Activated CD4-positive, alpha-beta T cell treated with anti-CD3 and anti-CD28 coated beads, Interleukin-2, amount 10 ng/mL, durations not matched to agents 7 days and 5 days (primary cell): ENCODE measurements at regions not wholly inside any gene's neighbourhood (a gene's known extent, or its start where the extent isn't known, plus 50 kb on each side); places are given as distances from the start of the nearest gene placed in this dataset.

Experiments
- CTCF ChIA-PET: fragments of 350-600 bp; sonication (Branson Sonifier 250); formaldehyde crosslinking; loops from one replicate; lab custom pipeline; 2021; ENCODE audit warnings: antibody characterized with exemption; lab: Charles Lee
- POLR2A ChIA-PET: fragments of 350-600 bp; sonication (Branson Sonifier 250); formaldehyde crosslinking; loops from one replicate; lab custom pipeline; 2021; ENCODE audit warnings: antibody characterized with exemption; lab: Charles Lee
- DNase-seq: peaks from one replicate; pipeline ENCODE4 v3.0.0-alpha.2; 2020
- H3K27ac Mint-ChIP-seq: one replicate; pipeline ENCODE4 v1.8.0; 2021; ENCODE audit warnings: mild to moderate bottlenecking, moderate library complexity, mixed read lengths
- H3K27me3 Mint-ChIP-seq: one replicate; pipeline ENCODE4 v1.8.0; 2021; ENCODE audit warnings: mixed read lengths
- H3K36me3 Mint-ChIP-seq: one replicate; pipeline ENCODE4 v1.8.0; 2021; ENCODE audit warnings: low read depth, mixed read lengths
- H3K4me1 Mint-ChIP-seq: one replicate; pipeline ENCODE4 v1.8.0; 2021; ENCODE audit warnings: mixed read lengths
- H3K4me3 Mint-ChIP-seq: one replicate; pipeline ENCODE4 v1.8.0; 2021; ENCODE audit warnings: mild to moderate bottlenecking, moderate library complexity, mixed read lengths
- H3K9me3 Mint-ChIP-seq: one replicate; pipeline ENCODE4 v1.8.0; 2021; ENCODE audit warnings: mixed read lengths

DNA sequence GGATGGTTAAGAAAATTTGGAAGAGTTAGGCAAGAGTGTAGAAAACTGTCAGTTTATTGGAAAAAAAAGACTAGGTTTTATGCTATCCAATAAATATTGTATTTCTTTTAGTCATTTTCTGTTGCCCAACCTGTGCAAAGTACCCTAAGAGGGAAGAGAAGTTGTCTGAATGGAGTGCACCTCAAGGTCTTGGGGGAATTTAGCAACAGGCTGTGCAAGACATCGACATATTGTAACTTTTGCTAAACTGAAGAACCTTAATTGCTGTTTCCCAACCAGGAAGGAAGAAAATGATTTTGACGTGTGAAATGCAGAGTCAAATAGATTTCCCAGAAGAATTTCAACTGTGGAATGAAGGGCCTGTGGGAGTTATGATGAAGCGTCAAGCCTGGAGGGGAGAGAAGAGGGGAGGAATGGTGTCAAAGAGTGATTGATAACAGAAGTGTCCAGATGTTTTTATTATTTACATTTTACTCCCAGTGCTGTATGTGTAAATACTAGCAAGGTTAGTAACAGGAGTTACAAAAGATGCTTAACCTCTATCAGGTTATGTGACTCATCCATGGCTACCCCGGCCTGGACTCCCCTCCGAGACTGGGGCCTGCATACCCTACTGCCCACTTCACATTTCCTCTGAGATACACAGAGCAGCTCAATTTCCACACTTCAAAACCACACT is 246.8 kb downstream of the MYLK4 start:
- no peak overlapping the region for H3K4me3 Mint-ChIP-seq
- POLR2A ChIA-PET, result no interaction called here

DNA sequence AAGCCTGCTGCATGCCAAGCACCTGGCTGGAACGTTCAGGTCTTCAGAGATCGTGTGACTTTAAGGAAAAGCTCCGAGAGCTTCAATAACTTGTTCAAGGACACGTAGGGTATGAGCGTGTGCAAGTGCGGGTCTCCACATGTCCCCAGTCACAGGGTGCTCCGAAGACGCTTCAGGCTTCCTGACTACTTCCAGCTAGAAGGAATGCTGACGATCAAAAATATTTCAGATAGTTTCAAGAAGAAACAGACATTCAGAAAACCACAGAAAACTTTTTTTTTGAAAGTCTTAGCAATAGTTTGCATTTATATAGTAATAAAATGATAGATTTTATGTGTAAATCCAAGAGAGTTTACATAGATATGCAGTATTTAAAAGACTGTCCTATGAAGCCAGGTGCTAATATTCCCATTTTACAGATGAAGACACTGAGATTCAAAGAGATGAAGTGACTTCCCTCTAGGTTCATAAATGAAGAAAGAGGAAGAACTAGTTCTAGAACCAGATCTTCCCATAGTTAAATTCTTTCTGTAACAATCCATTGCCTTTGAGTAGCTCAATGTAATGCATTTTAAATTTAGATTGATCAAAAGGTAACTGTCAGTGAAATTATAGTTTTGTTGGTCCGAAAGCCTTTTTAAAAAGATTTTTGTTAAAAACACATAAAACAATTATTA is 247.6 kb downstream of the MYLK4 start:
- Mint-ChIP-seq H3K36me3 (no peaks in the 10 kb centered on the region), H3K9me3 (no peaks in the 10 kb centered on the region), H3K4me1 (no peaks in the 10 kb centered on the region), H3K27me3 (peaks cover 36% of the 10 kb centered on the region), H3K27ac (no peak overlapping the region), H3K4me3 (no peak overlapping the region)
- ChIA-PET POLR2A (no interaction called here), CTCF (no interaction called here)
- DNase-seq, result no peak

More for the DNA sequence above, 246.8 kb downstream of the MYLK4 start:
- H3K4me1 Mint-ChIP-seq, result no peaks in the 10 kb centered on the region
- peaks cover 39% of the 10 kb centered on the region for H3K27me3 Mint-ChIP-seq
- no peaks in the 10 kb centered on the region for H3K36me3 Mint-ChIP-seq
- no peak for DNase-seq
- H3K27ac Mint-ChIP-seq, result no peak overlapping the region
- no peaks in the 10 kb centered on the region for H3K9me3 Mint-ChIP-seq
- CTCF ChIA-PET, result no interaction called here

DNA sequence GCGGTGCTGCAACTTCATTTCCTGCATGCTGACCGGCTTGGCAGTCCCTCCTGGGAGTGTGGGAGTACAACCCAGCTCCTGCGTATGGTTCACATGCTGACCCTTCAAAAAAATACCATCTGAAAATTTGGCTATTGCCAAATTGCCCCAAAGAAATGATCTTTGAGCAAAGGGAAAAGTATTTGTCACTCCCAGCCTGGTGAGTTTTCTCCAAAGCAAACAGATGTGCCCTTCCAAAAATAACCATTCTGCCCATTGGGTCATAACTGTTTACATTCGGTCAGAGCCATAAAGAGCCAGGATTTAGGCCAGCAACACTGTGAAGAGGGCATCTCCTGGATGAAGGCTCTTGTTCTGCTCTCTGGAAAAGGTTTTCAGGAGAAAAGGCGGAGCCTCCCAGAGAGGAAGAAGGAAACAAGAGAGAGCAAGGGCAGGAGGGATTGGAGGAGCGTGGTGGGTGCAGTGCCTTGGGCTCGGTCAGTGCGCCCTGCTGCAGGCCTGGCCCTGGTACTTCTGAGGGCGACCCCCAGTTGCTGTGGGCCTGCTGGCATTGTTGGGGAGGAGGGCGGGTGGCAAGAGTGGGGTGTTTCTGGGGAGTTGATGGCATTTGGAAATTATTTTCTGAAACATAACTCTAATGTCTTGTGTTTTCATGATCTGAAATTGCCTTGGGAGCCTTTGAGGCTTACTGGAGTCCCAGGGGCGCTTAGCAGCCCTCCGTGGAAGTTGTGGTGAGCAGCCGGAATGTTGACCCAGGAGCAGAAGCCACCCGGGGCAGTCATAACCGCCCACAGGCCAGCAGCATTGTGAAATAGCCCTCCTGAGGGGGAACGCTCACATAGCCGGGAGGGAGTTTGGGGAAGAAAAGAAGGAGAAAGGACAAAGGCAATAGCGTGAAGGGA is 248.4 kb downstream of the MYLK4 start:
- Mint-ChIP-seq H3K4me1 (no peaks in the 10 kb centered on the region), H3K27me3 (peaks cover 32% of the 10 kb centered on the region), H3K36me3 (no peaks in the 10 kb centered on the region), H3K4me3 (no peak overlapping the region), H3K27ac (no peak overlapping the region), H3K9me3 (no peaks in the 10 kb centered on the region)
- ChIA-PET POLR2A (no interaction called here), CTCF (no interaction called here)
- no peak for DNase-seq

DNA sequence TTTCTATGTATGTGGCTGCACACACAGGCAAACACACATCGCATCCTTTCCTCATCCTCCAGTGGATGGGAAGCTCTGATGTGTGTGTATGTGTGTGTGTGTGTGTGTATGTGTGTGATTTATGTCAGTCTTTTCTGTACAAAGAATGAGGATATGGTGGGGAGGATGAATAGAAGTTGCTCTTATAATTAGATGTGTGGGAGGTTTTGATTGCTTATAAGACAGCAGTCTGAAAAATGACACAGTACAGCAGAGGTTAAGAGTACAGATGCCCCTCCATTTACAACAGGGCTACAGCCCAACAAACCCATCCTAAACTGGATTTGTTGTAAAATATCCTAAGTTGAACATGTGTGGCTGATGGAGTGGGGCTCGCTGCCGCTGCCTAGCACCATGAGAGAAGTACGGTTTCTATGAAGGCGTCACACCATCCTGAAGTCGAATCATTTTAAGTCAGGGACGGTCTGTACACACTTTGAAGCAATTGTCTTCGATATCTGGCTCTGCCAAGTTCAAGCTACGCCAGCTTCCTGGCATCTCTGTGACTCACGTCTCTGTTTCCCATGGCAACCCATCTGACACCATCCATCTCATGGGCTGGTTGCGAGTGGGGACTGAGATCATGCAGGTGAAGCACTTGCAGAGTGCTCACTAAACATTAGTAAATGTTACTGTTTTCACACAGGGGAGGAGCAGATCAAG is 252.6 kb downstream of the MYLK4 start:
- no peak overlapping the region for H3K27ac Mint-ChIP-seq
- POLR2A ChIA-PET, result no interaction called here
- CTCF ChIA-PET, result no interaction called here
- no peaks in the 10 kb centered on the region for H3K36me3 Mint-ChIP-seq
- no peaks in the 10 kb centered on the region for H3K4me1 Mint-ChIP-seq
- DNase-seq, result no peak
- no peak overlapping the region for H3K4me3 Mint-ChIP-seq
- H3K27me3 Mint-ChIP-seq, result peaks cover 7% of the 10 kb centered on the region
- no peaks in the 10 kb centered on the region for H3K9me3 Mint-ChIP-seq

DNA sequence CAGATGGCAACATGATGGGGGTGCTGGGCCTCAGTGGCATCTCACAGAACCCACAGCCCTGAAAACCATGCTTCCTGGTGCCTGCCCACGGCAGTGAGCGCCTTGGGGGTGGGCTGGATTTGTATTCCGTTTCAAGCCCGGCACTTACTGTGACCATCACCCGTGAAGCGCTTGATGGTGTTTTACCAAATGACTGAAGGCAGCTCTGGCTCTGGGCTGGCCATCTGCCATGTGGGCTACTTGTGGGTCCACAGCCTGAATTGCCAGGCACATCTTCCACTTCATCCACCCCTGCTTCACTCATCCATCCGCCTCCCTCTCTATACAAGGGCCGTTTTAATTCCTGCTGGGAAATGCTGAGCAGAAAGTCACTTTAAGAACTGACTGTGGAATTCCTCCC is 250.9 kb upstream of the GMDS start:
- Mint-ChIP-seq H3K4me1 (no peaks in the 10 kb centered on the region), H3K9me3 (no peaks in the 10 kb centered on the region), H3K27me3 (peaks cover 2% of the 10 kb centered on the region), H3K36me3 (no peaks in the 10 kb centered on the region), H3K4me3 (no peak overlapping the region), H3K27ac (no peak overlapping the region)
- POLR2A ChIA-PET, result no interaction called here
- CTCF ChIA-PET, result no interaction called here
- DNase-seq, result no peak

DNA sequence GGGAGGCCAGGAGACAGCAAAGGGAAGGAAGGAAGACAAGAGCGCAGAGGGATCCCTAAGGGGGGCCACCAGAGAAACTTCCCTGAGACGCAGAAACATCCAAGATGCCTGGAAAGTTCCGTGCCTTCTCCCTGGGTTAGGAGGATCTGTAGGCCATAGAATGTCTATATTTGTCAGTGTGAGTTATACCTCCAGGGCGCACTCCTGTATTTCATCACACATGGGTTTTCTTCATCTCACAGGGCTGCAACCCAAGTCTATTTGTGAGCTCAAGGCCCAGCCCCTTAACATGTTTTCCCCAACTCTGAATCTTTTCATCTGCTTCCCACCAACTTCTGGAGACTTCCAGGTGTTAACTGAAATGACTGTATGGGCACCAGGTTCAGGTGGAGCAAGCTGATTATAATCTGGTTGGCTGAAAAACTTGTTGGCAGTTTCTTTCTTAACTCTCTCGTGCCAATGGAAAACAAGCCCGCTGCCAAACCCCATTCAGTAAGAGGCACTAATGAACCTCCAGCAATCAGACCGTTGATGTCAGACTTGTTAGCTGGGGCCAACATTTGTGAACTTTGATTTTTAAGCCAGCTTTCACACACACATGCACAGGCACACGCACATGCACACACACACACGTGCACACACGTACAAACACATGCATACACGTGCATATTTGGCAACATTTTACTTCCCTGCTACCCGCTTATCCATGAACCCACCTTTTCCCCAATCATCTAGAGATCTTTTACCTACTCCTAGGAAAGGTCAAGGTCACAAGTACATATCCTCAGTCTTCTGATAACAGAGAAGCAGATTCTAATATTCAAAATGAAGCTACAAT is 247.5 kb upstream of the GMDS start:
- no peak overlapping the region for H3K27ac Mint-ChIP-seq
- peaks cover 6% of the 10 kb centered on the region for H3K27me3 Mint-ChIP-seq
- no peaks in the 10 kb centered on the region for H3K9me3 Mint-ChIP-seq
- no peaks in the 10 kb centered on the region for H3K4me1 Mint-ChIP-seq
- CTCF ChIA-PET, result interaction anchor here (0.6 to 1.3 kb wide), 2 partner anchors 112 to 550 kb away, joined by 3 read pairs; no protein-coding TSS in a partner anchor
- no peaks in the 10 kb centered on the region for H3K36me3 Mint-ChIP-seq
- DNase-seq, result no peak
- H3K4me3 Mint-ChIP-seq, result no peak overlapping the region
- POLR2A ChIA-PET, result no interaction called here

DNA sequence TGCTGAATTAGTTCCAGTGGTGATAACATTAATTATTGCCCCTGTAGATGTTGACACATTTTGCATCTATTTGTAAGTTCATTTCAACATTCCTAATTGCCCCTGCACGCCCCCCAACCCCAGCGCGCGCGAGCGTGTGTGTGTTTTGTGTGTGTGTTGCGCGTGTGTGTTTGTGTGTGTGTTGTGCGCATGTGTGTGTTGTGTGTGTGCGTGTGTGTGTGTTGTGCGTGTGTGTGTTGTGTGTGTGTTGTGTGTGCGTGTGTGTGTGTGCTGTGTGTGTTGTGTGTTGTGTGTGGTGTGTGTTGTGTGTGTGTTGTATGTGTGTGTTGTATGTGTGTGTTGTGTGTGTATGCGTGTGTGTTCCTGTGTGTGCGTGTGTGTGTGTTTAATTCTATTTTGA is 245.7 kb upstream of the GMDS start:
- ChIA-PET CTCF (interaction anchor here (2.2 kb wide), 1 partner anchor 19 kb away, joined by 6 read pairs; no protein-coding TSS in a partner anchor), POLR2A (no interaction called here)
- Mint-ChIP-seq H3K4me1 (no peaks in the 10 kb centered on the region), H3K36me3 (no peaks in the 10 kb centered on the region), H3K27me3 (peaks cover 9% of the 10 kb centered on the region), H3K27ac (no peak overlapping the region), H3K4me3 (no peak overlapping the region), H3K9me3 (no peaks in the 10 kb centered on the region)
- DNase-seq, result no peak

DNA sequence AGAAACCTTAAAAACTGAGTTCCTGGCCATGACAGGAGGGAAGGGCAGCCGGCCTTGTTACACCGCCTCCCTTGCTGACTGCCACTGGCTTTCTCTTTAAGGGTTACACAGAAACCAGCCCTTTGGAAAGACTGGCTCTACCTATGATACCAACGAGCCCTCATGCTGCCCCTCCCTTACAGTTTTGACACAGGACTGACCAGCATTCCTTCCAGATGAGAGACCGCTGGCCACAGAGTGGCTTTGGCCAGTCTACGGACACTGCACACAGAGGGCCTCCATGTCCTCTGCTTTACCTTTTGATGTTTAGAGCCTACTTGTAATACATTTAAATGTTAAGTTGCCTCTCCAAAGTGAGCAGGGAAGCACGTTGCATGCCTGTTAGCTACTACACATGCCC is 243.2 kb upstream of the GMDS start:
- Mint-ChIP-seq H3K36me3 (no peaks in the 10 kb centered on the region), H3K4me3 (no peak overlapping the region), H3K27me3 (peaks cover 9% of the 10 kb centered on the region), H3K9me3 (peaks cover 3% of the 10 kb centered on the region), H3K4me1 (no peaks in the 10 kb centered on the region), H3K27ac (no peak overlapping the region)
- DNase-seq, result no peak
- ChIA-PET CTCF (no interaction called here), POLR2A (no interaction called here)

DNA sequence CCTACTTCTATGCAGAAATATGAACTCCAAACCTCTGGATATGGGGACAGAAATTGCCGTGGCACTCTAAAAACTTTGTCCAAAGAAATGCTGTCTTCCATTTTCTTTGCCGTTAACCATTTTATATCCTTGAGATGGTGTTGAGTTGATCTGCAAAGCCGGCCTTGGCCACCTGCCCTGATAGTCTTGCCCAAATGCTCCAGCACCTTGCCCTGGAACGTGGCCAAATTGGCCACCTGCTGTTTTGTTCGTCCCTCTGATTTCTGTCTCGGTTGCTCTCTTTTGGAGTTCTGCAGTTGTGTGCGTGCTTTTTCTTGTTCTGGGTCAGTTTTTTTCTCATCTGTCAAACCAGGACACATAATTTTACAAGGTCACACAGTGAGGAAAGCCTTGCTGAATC is 239.7 kb upstream of the GMDS start:
- H3K9me3 Mint-ChIP-seq, result peaks cover 16% of the 10 kb centered on the region
- ChIA-PET POLR2A (no interaction called here), CTCF (no interaction called here)
- H3K4me1 Mint-ChIP-seq, result no peaks in the 10 kb centered on the region
- H3K36me3 Mint-ChIP-seq, result no peaks in the 10 kb centered on the region
- H3K4me3 Mint-ChIP-seq, result no peak overlapping the region
- H3K27ac Mint-ChIP-seq, result no peak overlapping the region
- DNase-seq, result no peak
- peaks cover 6% of the 10 kb centered on the region for H3K27me3 Mint-ChIP-seq

DNA sequence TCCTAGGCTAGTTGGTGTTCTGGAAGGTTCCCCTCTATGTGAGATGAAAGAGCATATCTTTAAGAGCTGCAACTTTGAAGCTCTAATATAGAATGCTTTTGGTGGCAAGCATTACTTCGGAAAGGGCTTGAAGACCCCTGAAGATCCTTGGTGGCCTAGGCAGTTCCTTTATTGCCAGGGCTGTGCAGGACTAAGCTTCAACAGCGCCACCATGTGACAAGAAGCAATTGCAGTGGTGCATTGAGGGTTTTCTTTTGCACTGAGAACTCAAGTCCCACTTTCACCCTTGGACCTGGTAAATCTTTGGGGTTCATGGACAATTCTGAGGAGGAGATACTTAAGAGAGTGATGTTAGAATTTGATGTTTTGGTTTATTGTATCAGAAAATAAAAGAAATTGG is 237.4 kb upstream of the GMDS start:
- Mint-ChIP-seq H3K27me3 (peaks cover 6% of the 10 kb centered on the region), H3K4me1 (no peaks in the 10 kb centered on the region), H3K9me3 (peaks cover 16% of the 10 kb centered on the region), H3K4me3 (no peak overlapping the region), H3K36me3 (no peaks in the 10 kb centered on the region), H3K27ac (no peak overlapping the region)
- POLR2A ChIA-PET, result no interaction called here
- CTCF ChIA-PET, result no interaction called here
- DNase-seq, result no peak

DNA sequence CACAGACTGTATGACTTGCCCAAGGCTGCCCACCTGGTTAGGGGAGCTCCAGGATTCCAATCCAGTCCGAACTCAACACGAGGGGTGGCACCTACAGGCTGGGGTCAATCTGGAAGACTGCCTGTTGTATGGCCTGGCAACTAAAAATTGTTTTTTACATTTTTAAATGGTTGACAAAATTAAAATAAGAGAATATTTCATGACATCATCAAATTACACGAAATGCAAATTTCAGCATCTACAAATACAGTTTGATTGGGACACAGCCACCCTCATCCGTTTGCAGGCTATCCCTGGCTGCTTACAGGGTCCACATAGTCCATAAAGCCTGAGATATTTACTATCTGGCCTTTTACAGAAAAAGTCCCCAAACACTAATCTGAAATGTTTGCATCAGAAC is 235.9 kb upstream of the GMDS start:
- H3K27ac Mint-ChIP-seq, result no peak overlapping the region
- H3K27me3 Mint-ChIP-seq, result peaks cover 5% of the 10 kb centered on the region
- ChIA-PET CTCF (no interaction called here), POLR2A (no interaction called here)
- H3K4me3 Mint-ChIP-seq, result no peak overlapping the region
- peaks cover 16% of the 10 kb centered on the region for H3K9me3 Mint-ChIP-seq
- no peak for DNase-seq
- no peaks in the 10 kb centered on the region for H3K36me3 Mint-ChIP-seq
- H3K4me1 Mint-ChIP-seq, result no peaks in the 10 kb centered on the region
